ENCODE measurements at regions not wholly inside any gene's neighbourhood (a gene's known extent, or its start where the extent isn't known, plus 50 kb on each side); places are given as distances from the start of the nearest gene placed in this dataset.

GRCh38 chr12:87157791-87158190 is 871.4 kb downstream of the C12orf50 start:
- Histone ChIP-seq H3K27ac (ENCODE audit: extremely low read depth, low read depth, low read length) (no peak overlapping the region), H3K4me3 (ENCODE audit: low read depth, low read length) (no peak overlapping the region), H3K36me3 (ENCODE audit: control insufficient read depth in 2 of 2, insufficient read depth in 1 of 2, low read length in 2 of 2) (no peaks in the 10 kb centered on the region), H3K9me3 (ENCODE audit: control insufficient read depth, insufficient read depth, low read depth, low read length) (no peaks in the 10 kb centered on the region), H3K4me1 (ENCODE audit: control insufficient read depth, insufficient read depth, low read length) (no peaks in the 10 kb centered on the region)
- POLR2A ChIA-PET: no interaction called here
- TF ChIP-seq ZNF26 (tag by site-specific recombination; IDR thresholded peaks at IDR 0.05) (no peak), ZNF24 (tag by site-specific recombination; IDR thresholded peaks at IDR 0.05) (no peak), ZNF571 (tag by site-specific recombination; IDR thresholded peaks at IDR 0.05) (no peak), ZNF510 (tag by site-specific recombination; IDR thresholded peaks at IDR 0.05; ENCODE audit: insufficient replicate concordance) (no peak), WT1 (tag by site-specific recombination; IDR thresholded peaks at IDR 0.05) (no peak)
- CTCF ChIA-PET: no interaction called here

GRCh38 chr12:87155621-87156020 is 873.6 kb downstream of the C12orf50 start:
- Histone ChIP-seq H3K4me3 (ENCODE audit: low read depth, low read length) (no peak overlapping the region), H3K36me3 (ENCODE audit: control insufficient read depth in 2 of 2, insufficient read depth in 1 of 2, low read length in 2 of 2) (no peaks in the 10 kb centered on the region), H3K9me3 (ENCODE audit: control insufficient read depth, insufficient read depth, low read depth, low read length) (no peaks in the 10 kb centered on the region), H3K4me1 (ENCODE audit: control insufficient read depth, insufficient read depth, low read length) (no peaks in the 10 kb centered on the region), H3K27ac (ENCODE audit: extremely low read depth, low read depth, low read length) (no peak overlapping the region)
- TF ChIP-seq ZNF785 (tag by site-specific recombination; IDR thresholded peaks at IDR 0.05) (no peak), ZNF221 (tag by site-specific recombination; IDR thresholded peaks at IDR 0.05; ENCODE audit: borderline replicate concordance) (no peak), ZNF585B (tag by site-specific recombination; IDR thresholded peaks at IDR 0.05) (no peak), ZFP3 (tag by site-specific recombination; IDR thresholded peaks at IDR 0.05; ENCODE audit: low read depth) (no peak), ZNF560 (tag by site-specific recombination; IDR thresholded peaks at IDR 0.05; ENCODE audit: borderline replicate concordance) (no peak), ZNF223 (tag by site-specific recombination; IDR thresholded peaks at IDR 0.05) (no peak), ZNF768 (tag by site-specific recombination; IDR thresholded peaks at IDR 0.05) (no peak), PRDM1 (tag by site-specific recombination; IDR thresholded peaks at IDR 0.05) (no peak), ZNF707 (tag by site-specific recombination; IDR thresholded peaks at IDR 0.05) (no peak)
- ChIA-PET POLR2A (no interaction called here), CTCF (no interaction called here)

- CTCF ChIA-PET: no interaction called here
- POLR2A ChIA-PET: no interaction called here
- Histone ChIP-seq H3K9me3 (ENCODE audit: control insufficient read depth, insufficient read depth, low read depth, low read length) (no peaks in the 10 kb centered on the region), H3K4me1 (ENCODE audit: control insufficient read depth, insufficient read depth, low read length) (no peaks in the 10 kb centered on the region), H3K36me3 (ENCODE audit: control insufficient read depth in 2 of 2, insufficient read depth in 1 of 2, low read length in 2 of 2) (no peaks in the 10 kb centered on the region), H3K27ac (ENCODE audit: extremely low read depth, low read depth, low read length) (no peak overlapping the region), H3K4me3 (ENCODE audit: low read depth, low read length) (no peak overlapping the region)
- no peak for TF ChIP-seq ZNF837 (tag by site-specific recombination; IDR thresholded peaks at IDR 0.05)
- TF ChIP-seq ZFP41 (tag by site-specific recombination; IDR thresholded peaks at IDR 0.05; ENCODE audit: borderline replicate concordance): no peak
These were observed 876.2 kb downstream of the C12orf50 start for GRCh38 chr12:87152841-87153528.

GRCh38 chr12:87152075-87152474 is 877.1 kb downstream of the C12orf50 start:
- TF ChIP-seq YY2 (tag by site-specific recombination; IDR thresholded peaks at IDR 0.05) (no peak), ZBTB7A (tag by site-specific recombination; IDR thresholded peaks at IDR 0.05; ENCODE audit: low read depth) (no peak), ZBTB6 (tag by site-specific recombination; IDR thresholded peaks at IDR 0.05) (no peak), EGR2 (tag by site-specific recombination; IDR thresholded peaks at IDR 0.05; ENCODE audit: low read depth) (no peak), OVOL3 (tag by site-specific recombination; IDR thresholded peaks at IDR 0.05) (no peak), ZNF560 (tag by site-specific recombination; IDR thresholded peaks at IDR 0.05; ENCODE audit: borderline replicate concordance) (no peak), ZNF426 (tag by site-specific recombination; IDR thresholded peaks at IDR 0.05) (no peak), ZNF157 (tag by site-specific recombination; IDR thresholded peaks at IDR 0.05) (no peak)
- CTCF ChIA-PET: no interaction called here
- Histone ChIP-seq H3K4me3 (ENCODE audit: low read depth, low read length) (no peak overlapping the region), H3K27ac (ENCODE audit: extremely low read depth, low read depth, low read length) (no peak overlapping the region), H3K4me1 (ENCODE audit: control insufficient read depth, insufficient read depth, low read length) (no peaks in the 10 kb centered on the region), H3K36me3 (ENCODE audit: control insufficient read depth in 2 of 2, insufficient read depth in 1 of 2, low read length in 2 of 2) (no peaks in the 10 kb centered on the region), H3K9me3 (ENCODE audit: control insufficient read depth, insufficient read depth, low read depth, low read length) (no peaks in the 10 kb centered on the region)
- POLR2A ChIA-PET: no interaction called here
